ENCODE measurements at regions not wholly inside any gene's neighbourhood (a gene's known extent, or its start where the extent isn't known, plus 50 kb on each side); places are given as distances from the start of the nearest gene placed in this dataset.

DNA sequence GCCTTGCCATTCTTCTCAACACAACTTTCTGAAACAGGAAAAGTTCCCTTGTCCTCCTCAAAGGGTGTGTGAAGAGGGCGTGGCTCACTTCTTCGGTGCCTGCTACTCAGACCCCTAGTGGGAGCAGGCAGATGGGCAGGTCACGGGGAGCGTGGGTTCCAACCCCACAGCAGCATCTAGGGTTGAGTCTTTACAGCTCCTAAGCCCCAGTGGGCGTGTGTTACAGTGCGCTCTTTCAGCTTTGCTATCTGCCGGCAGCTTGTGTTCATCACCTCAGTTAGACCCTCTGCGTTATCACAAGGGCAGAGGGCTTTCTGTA, 57.5 kb upstream of the KLF3 start:
- H3K4me3 ChIP-seq (ENCODE audit: low read length in 3 of 3), result no peak overlapping the region
- intact Hi-C loops (cut with DNase I), result no loop called here
- no peak for FAIRE-seq

DNA sequence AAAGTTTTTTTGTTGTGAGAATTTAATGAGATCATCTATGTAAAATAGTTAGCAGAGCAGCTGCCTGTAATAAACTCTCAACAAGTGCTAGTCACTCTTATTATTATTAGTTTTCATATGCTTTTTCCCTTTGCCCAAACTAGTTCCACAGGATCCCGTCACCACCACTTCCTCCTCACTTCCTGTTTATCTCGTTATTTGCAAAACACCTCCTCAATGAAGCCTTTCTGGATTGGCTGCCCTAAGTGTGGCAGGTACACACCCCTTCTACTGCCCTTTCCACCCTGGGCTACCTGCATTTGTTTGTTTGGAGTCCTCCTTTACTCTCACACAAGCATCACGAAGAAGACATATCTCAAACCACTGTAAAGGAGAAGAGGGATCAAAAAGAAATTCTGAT, 54.4 kb upstream of the KLF3 start:
- H3K4me1 ChIP-seq (ENCODE audit: control insufficient read depth in 2 of 3, insufficient read depth in 2 of 3, low read depth in 1 of 3, low read length in 3 of 3), result peaks cover 0 to 8% (median 8%) of the 10 kb centered on the region in 3 donors
- FAIRE-seq, result no peak

More for the DNA sequence above, 57.5 kb upstream of the KLF3 start:
- peaks cover 0 to 8% (median 4%) of the 10 kb centered on the region in 3 donors for H3K4me1 ChIP-seq (ENCODE audit: control insufficient read depth in 2 of 3, insufficient read depth in 2 of 3, low read depth in 1 of 3, low read length in 3 of 3)
- no peak overlapping the region for H3K27ac ChIP-seq (ENCODE audit: low read depth in 2 of 2, low read length in 2 of 2)
- H3K9me3 ChIP-seq (ENCODE audit: control insufficient read depth in 2 of 3, insufficient read depth in 1 of 3, low read length in 3 of 3), result no peaks in the 10 kb centered on the region
- H3K36me3 ChIP-seq (ENCODE audit: control insufficient read depth in 2 of 3, insufficient read depth in 3 of 3, low read length in 3 of 3), result no peaks in the 10 kb centered on the region
- no peaks in the 10 kb centered on the region for H3K27me3 ChIP-seq (ENCODE audit: control insufficient read depth, insufficient read depth, low read length)
- H3K9ac ChIP-seq (ENCODE audit: low read length in 3 of 3), result no peak overlapping the region
- DNase-seq, result peak in 1 of 5 donors; percentile 43
- TF ChIP-seq, protein P1, sequence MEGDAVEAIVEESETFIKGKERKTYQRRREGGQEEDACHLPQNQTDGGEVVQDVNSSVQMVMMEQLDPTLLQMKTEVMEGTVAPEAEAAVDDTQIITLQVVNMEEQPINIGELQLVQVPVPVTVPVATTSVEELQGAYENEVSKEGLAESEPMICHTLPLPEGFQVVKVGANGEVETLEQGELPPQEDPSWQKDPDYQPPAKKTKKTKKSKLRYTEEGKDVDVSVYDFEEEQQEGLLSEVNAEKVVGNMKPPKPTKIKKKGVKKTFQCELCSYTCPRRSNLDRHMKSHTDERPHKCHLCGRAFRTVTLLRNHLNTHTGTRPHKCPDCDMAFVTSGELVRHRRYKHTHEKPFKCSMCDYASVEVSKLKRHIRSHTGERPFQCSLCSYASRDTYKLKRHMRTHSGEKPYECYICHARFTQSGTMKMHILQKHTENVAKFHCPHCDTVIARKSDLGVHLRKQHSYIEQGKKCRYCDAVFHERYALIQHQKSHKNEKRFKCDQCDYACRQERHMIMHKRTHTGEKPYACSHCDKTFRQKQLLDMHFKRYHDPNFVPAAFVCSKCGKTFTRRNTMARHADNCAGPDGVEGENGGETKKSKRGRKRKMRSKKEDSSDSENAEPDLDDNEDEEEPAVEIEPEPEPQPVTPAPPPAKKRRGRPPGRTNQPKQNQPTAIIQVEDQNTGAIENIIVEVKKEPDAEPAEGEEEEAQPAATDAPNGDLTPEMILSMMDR (IDR thresholded peaks at IDR 0.05; ENCODE audit: borderline replicate concordance, extremely low read depth, insufficient read depth), result no peak

DNA sequence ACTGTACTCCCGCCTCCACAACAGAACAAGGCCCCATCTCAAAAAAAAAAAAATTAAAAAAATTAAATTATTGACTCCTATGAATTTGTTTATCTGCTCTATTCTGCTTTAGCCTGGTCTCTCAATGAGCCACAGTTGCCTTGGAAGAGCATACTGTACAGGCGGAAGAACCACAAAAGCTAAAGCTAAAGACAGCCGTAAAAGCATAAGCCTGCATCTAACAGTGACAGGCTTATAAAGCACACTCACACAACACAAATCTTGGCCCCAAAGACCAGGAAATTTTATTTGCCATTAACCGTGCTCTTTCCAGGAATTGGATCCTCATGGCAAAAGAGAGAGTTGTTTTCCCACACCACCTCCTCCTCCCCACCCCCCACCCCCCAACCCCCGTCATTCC, 53.5 kb upstream of the KLF3 start:
- H3K27me3 ChIP-seq (ENCODE audit: control insufficient read depth, insufficient read depth, low read length), result no peaks in the 10 kb centered on the region
- no peaks in the 10 kb centered on the region for H3K9me3 ChIP-seq (ENCODE audit: control insufficient read depth in 2 of 3, insufficient read depth in 1 of 3, low read length in 3 of 3)
- no peak for FAIRE-seq
- no peak overlapping the region for H3K27ac ChIP-seq (ENCODE audit: low read depth in 2 of 2, low read length in 2 of 2)
- no peak for DNase-seq
- no peaks in the 10 kb centered on the region for H3K36me3 ChIP-seq (ENCODE audit: control insufficient read depth in 2 of 3, insufficient read depth in 3 of 3, low read length in 3 of 3)
- TF ChIP-seq, protein P1 (IDR thresholded peaks at IDR 0.05; ENCODE audit: borderline replicate concordance, extremely low read depth, insufficient read depth), result no peak
- H3K4me3 ChIP-seq (ENCODE audit: low read length in 3 of 3), result no peak overlapping the region
- intact Hi-C loops (cut with DNase I), result no loop called here
- H3K4me1 ChIP-seq (ENCODE audit: control insufficient read depth in 2 of 3, insufficient read depth in 2 of 3, low read depth in 1 of 3, low read length in 3 of 3), result peaks cover 0 to 8% (median 6%) of the 10 kb centered on the region in 3 donors
- no peak overlapping the region for H3K9ac ChIP-seq (ENCODE audit: low read length in 3 of 3)

More for the DNA sequence above, 54.4 kb upstream of the KLF3 start:
- intact Hi-C loops (cut with DNase I), result no loop called here
- no peak overlapping the region for H3K9ac ChIP-seq (ENCODE audit: low read length in 3 of 3)
- no peaks in the 10 kb centered on the region for H3K27me3 ChIP-seq (ENCODE audit: control insufficient read depth, insufficient read depth, low read length)
- H3K27ac ChIP-seq (ENCODE audit: low read depth in 2 of 2, low read length in 2 of 2), result no peak overlapping the region
- TF ChIP-seq, protein P1 (IDR thresholded peaks at IDR 0.05; ENCODE audit: borderline replicate concordance, extremely low read depth, insufficient read depth), result no peak
- H3K9me3 ChIP-seq (ENCODE audit: control insufficient read depth in 2 of 3, insufficient read depth in 1 of 3, low read length in 3 of 3), result no peaks in the 10 kb centered on the region
- no peaks in the 10 kb centered on the region for H3K36me3 ChIP-seq (ENCODE audit: control insufficient read depth in 2 of 3, insufficient read depth in 3 of 3, low read length in 3 of 3)
- H3K4me3 ChIP-seq (ENCODE audit: low read length in 3 of 3), result no peak overlapping the region
- DNase-seq, result no peak

DNA sequence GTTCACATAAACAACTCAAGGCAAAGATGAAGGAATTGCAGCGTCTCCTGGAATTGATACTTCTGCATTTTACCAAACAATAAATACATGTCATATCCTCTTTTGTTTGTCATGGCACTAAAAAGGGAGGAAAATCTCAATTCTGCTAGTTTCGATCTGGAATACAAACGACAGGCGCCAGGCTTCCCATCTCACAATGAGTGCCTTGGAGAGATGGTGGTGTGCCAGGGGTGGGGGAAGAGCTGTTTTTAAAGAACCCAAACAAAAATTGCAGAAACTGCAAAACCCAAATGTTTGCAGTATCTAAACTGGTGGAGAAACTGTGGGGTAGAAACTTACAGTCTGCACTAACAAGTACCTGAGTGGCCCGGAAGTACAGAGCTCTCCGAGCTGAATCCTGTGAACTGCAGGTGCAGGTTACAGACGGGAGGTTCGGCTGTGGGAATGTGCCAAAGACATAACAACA, 53.0 kb upstream of the KLF3 start:
- H3K27ac ChIP-seq (ENCODE audit: low read depth in 2 of 2, low read length in 2 of 2), result no peak overlapping the region
- DNase-seq (peak in 2 of 5 donors; percentile 41 to 50), FAIRE-seq (no peak)
- H3K36me3 ChIP-seq (ENCODE audit: control insufficient read depth in 2 of 3, insufficient read depth in 3 of 3, low read length in 3 of 3), result no peaks in the 10 kb centered on the region
- peaks cover 0 to 8% (median 2%) of the 10 kb centered on the region in 3 donors for H3K4me1 ChIP-seq (ENCODE audit: control insufficient read depth in 2 of 3, insufficient read depth in 2 of 3, low read depth in 1 of 3, low read length in 3 of 3)
- H3K9ac ChIP-seq (ENCODE audit: low read length in 3 of 3), result no peak overlapping the region
- H3K27me3 ChIP-seq (ENCODE audit: control insufficient read depth, insufficient read depth, low read length), result no peaks in the 10 kb centered on the region
- intact Hi-C loops (cut with DNase I), result no loop called here
- TF ChIP-seq, protein P1 (IDR thresholded peaks at IDR 0.05; ENCODE audit: borderline replicate concordance, extremely low read depth, insufficient read depth), result no peak
- H3K4me3 ChIP-seq (ENCODE audit: low read length in 3 of 3), result peak overlapping the region in 2 of 3 donors; percentile 45 to 58
- H3K9me3 ChIP-seq (ENCODE audit: control insufficient read depth in 2 of 3, insufficient read depth in 1 of 3, low read length in 3 of 3), result no peaks in the 10 kb centered on the region

All from kidney (tissue), 13 donors.